Activated CD8-positive, alpha-beta T cell treated with anti-CD3 and anti-CD28 coated beads for 36 hours (primary cell): ENCODE measurements at regions not wholly inside any gene's neighbourhood (a gene's known extent, or its start where the extent isn't known, plus 50 kb on each side); places are given as distances from the start of the nearest gene placed in this dataset.
A peak's percentile ranks its signal among the peaks of the same experiment; 100 is the strongest.
"Not testable (repeated sequence)": the region's sequence is repeated elsewhere in the genome, so short reads cannot be mapped to it uniquely, and the experiment has no call there.

Experiments
- ATAC-seq: fragments of 200-7000 bp; cut with Tn5 transposase; one replicate; pipeline ENCODE4 v1.10.0; 2021; ENCODE audit warnings: mild to moderate bottlenecking, moderate library complexity
- CTCF ChIA-PET: fragments of 350-600 bp; sonication (Branson Sonifier 250); formaldehyde crosslinking; loops from one replicate; lab custom pipeline; 2021; ENCODE audit warnings: antibody characterized with exemption; lab: Charles Lee
- POLR2A ChIA-PET: fragments of 350-600 bp; sonication (Branson Sonifier 250); formaldehyde crosslinking; loops from one replicate; lab custom pipeline; 2021; ENCODE audit warnings: antibody characterized with exemption; lab: Charles Lee
- DNase-seq: peaks from one replicate; pipeline ENCODE4 v3.0.0-alpha.2; 2020
- H3K27ac Mint-ChIP-seq: one replicate; pipeline ENCODE4 v1.8.0; 2021; ENCODE audit warnings: mild to moderate bottlenecking, mixed read lengths
- H3K27me3 Mint-ChIP-seq: one replicate; pipeline ENCODE4 v1.8.0; 2021; ENCODE audit warnings: mixed read lengths
- H3K36me3 Mint-ChIP-seq: one replicate; pipeline ENCODE4 v1.8.0; 2021; ENCODE audit warnings: low read depth, mixed read lengths
- H3K4me1 Mint-ChIP-seq: one replicate; pipeline ENCODE4 v1.8.0; 2021; ENCODE audit warnings: low read depth, mixed read lengths
- H3K4me3 Mint-ChIP-seq: one replicate; pipeline ENCODE4 v1.8.0; 2021; ENCODE audit warnings: mild to moderate bottlenecking, moderate library complexity, mixed read lengths
- H3K9me3 Mint-ChIP-seq: one replicate; pipeline ENCODE4 v1.8.0; 2021; ENCODE audit warnings: mixed read lengths
- CTCF ChIP-seq: fragments of 200-600 bp; IDR thresholded peaks from one replicate; pipeline ENCODE4 v1.8.0; 2022; ENCODE audit warnings: antibody characterized with exemption, mild to moderate bottlenecking
- intact Hi-C: fragments of 100-400 bp; cut with micrococcal nuclease; formaldehyde crosslinking; loops from one replicate; pipeline ENCODE4 v1.10.0; 2022

DNA sequence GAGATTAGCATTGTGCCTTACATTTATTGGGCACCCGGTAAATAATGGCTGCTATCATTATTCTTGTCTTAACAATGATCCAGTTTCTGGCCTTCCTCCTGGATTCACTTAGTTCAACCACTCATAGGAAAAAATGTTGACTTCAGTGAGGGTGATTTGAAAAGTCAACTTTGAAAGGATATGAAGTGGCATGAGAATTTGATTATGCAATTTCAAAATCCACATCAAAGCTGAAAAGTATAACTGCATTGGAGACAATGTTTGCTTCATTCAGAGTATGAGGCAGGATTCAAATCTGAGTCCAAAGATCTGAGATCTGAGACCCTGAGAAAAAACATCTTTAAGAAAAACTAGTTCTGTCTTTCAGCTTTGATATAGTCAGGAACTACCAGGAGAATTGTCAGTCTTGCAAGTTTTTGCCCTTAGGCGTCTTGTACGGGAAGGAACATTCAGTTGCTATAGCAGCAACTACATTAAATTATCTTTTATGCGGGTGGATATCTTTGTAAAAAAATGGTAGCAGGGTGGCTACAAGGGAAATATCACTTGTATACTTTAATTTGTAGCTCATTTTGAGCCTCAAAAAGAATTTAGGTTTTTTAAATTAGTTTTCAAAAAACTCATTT lies 587.5 kb upstream of the LCORL start:
- Mint-ChIP-seq H3K27ac (no peak overlapping the region), H3K27me3 (peaks cover 13% of the 10 kb centered on the region), H3K4me1 (no peaks in the 10 kb centered on the region), H3K9me3 (peaks cover 5% of the 10 kb centered on the region), H3K4me3 (no peak overlapping the region), H3K36me3 (no peaks in the 10 kb centered on the region)
- no peak for TF ChIP-seq CTCF
- POLR2A ChIA-PET = no interaction called here
- ATAC-seq (no peak), DNase-seq (no peak)
- CTCF ChIA-PET = no interaction called here
- intact Hi-C loops = no loop called here

- CTCF ChIA-PET, H3K27ac Mint-ChIP-seq, H3K4me1 Mint-ChIP-seq, DNase-seq, H3K4me3 Mint-ChIP-seq, intact Hi-C loops, H3K9me3 Mint-ChIP-seq, H3K36me3 Mint-ChIP-seq, POLR2A ChIA-PET, ATAC-seq: not testable (repeated sequence)
- peaks cover 15% of the 10 kb centered on the region for H3K27me3 Mint-ChIP-seq
Measured at GRCh38 chr4:18602610-18603009, 581.1 kb upstream of the LCORL start.

- CTCF ChIA-PET = interaction anchor here (0.7 to 1.3 kb wide), 7 partner anchors 12 to 1044 kb away, joined by 3 to 6 read pairs (median 3); no protein-coding TSS in a partner anchor
- Mint-ChIP-seq H3K27me3 (peaks cover 16% of the 10 kb centered on the region), H3K36me3 (no peaks in the 10 kb centered on the region), H3K4me3 (no peak overlapping the region), H3K4me1 (peaks cover 5% of the 10 kb centered on the region), H3K9me3 (no peaks in the 10 kb centered on the region), H3K27ac (no peak overlapping the region)
- ATAC-seq (peak; percentile 51), DNase-seq (peak; percentile 46)
- intact Hi-C loops = loop anchor here (5.0 kb wide), 1 partner anchor 776 kb away; no protein-coding TSS in a partner anchor
- TF ChIP-seq CTCF = peak; percentile 82
- POLR2A ChIA-PET = no interaction called here
Measured at GRCh38 chr4:18593297-18594002, 571.9 kb upstream of the LCORL start.

DNA sequence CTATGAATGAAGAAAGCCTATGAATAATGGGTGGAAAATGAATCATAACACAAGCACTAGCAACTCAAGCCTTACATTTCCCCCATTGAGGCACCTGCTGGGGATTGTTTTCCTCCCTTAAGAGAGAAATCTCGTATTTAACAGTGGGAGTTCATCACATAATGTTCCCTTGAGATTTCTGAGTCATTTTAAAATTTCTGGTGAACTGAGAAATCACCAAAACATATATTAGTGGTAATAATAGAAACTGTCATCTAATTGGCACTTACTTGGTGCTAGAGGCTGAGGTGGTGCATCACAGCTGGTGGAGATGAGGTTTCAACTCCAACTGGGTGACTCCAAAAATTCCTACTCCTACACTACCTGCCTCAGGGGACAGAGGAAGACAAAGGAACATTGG lies 561.3 kb upstream of the LCORL start:
- no peak overlapping the region for H3K27ac Mint-ChIP-seq
- TF ChIP-seq CTCF = no peak

GRCh38 chr4:18578307-18578706 lies 556.8 kb upstream of the LCORL start:
- TF ChIP-seq CTCF = no peak
- Mint-ChIP-seq H3K4me1 (no peaks in the 10 kb centered on the region), H3K27ac (no peak overlapping the region), H3K9me3 (no peaks in the 10 kb centered on the region), H3K27me3 (peaks cover 6% of the 10 kb centered on the region), H3K36me3 (no peaks in the 10 kb centered on the region), H3K4me3 (no peak overlapping the region)
- ATAC-seq (no peak), DNase-seq (no peak)
- CTCF ChIA-PET = no interaction called here
- intact Hi-C loops = no loop called here
- POLR2A ChIA-PET = no interaction called here

More for the DNA sequence above, 561.3 kb upstream of the LCORL start:
- Mint-ChIP-seq H3K9me3 (no peaks in the 10 kb centered on the region), H3K27me3 (peaks cover 15% of the 10 kb centered on the region), H3K36me3 (no peaks in the 10 kb centered on the region), H3K4me1 (no peaks in the 10 kb centered on the region), H3K4me3 (no peak overlapping the region)
- ChIA-PET POLR2A (no interaction called here), CTCF (interaction anchor here (1.3 kb wide), 1 partner anchor 1034 kb away, joined by 3 read pairs; no protein-coding TSS in a partner anchor)
- ATAC-seq (no peak), DNase-seq (no peak)
- intact Hi-C loops = no loop called here
